GM19397 (cell line): ENCODE measurements at regions not wholly inside any gene's neighbourhood (a gene's known extent, or its start where the extent isn't known, plus 50 kb on each side); places are given as distances from the start of the nearest gene placed in this dataset.
"Not testable (repeated sequence)": the region's sequence is repeated elsewhere in the genome, so short reads cannot be mapped to it uniquely, and the experiment has no call there.

Source experiments
- ATAC-seq: cut with Tn5 transposase; IDR thresholded peaks from one replicate; pipeline ENCODE4 v1.9.1; 2021; ENCODE audit warnings: mild to moderate bottlenecking, moderate library complexity; ENCODE audit not compliant: unreplicated experiment

DNA sequence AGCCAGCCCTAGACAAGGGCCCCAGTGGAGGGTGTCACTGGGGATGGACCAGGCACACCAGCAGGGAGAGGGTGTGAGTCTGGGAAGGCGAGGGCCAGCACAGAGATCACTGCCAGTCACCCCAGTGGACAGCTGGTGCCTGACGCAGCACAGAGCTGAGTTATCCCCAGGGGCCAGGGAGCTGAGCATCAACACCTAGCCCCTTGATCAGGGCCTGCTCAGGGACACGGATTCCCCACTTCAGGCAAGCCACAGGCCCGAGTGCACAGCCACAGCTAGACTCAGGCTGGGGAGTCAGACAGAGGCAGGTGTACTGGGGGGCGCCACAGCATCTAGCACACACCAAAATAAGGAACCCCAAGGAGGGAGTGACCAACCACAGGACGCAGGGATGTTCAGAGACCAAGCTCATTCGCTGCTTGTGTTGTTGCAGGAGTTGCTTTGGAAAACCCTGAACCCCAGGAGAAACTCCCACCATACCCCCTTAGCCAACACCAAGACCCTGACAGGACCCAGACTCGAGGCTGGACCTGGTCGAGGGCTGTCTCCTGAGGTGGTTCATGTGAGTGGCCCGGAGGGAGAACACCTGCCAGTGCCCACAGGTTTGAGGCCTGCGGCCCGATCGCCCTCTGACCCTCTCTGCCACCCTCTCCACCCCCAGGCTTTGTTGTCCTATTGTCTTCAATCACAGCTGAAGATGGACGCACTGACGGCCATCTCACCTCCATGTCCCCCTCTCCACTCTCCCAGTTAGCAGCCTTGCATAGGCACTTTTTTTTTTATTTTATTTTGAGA is 146.8 kb downstream of the TPRA1 start:
- no peak for ATAC-seq

DNA sequence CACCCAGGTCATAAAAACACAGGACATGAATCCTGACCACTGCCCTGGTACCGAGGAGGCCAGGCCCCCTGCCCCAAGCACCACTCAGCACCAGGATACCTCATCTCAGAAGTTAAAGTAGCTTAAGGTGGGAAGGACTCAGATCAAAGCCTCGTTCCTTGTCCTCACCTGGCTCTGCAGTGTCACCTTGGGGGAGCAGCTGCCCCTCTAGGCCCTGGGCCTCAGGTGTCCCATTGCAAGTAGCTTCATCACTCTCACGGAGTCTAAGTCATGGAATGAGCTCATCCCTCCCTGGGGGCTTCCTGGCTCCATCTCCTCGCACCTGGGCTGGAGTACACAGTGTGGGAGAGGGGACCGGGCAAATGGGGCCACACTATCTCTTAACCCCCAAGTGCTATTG is 148.0 kb downstream of the TPRA1 start:
- no peak for ATAC-seq

GRCh38 chr3:127441764-127442163 is 148.8 kb downstream of the TPRA1 start:
- ATAC-seq: no peak

DNA sequence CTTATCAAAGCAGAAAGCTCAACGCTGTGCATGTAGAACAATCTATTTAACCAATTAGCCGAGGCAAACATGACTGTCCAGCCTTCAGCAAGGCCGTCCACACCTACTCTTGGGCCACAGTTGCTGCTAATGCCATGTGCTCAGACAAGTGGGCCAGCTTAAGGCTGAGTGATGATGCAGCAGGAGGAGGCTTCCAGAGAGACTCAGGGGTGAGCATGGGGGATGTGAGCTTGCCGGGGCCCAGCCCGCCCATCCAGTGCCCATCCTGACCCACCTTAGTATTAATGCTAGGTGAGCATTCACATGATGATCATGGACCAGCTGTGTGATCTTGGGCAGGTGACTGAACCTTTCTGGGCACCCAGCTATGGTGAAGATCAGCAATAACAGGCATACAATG is 150.1 kb downstream of the TPRA1 start:
- no peak for ATAC-seq

- ATAC-seq: no peak
Observed at GRCh38 chr3:127439621-127440020, 150.9 kb downstream of the TPRA1 start.

- ATAC-seq: no peak
Observed at GRCh38 chr3:127438951-127439350, 151.1 kb upstream of the PRR20G start.

DNA sequence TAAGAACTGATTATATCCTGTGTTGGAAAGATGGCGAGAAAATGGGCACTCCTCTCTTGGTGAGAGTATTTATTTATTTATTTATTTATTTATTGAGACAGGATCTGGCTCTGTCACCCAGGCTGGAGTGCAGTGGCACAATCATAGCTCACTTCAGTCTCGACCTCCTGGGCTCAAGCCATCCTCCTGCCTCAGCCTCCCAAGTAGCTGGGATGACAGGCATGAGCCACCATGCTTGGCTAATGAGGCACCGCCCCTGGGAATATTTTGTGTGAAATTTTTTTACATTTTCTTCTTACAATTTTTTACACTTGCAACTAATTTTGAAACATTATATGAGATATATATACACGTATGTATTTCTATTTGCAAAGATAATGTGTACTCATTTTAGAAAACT is 150.5 kb upstream of the PRR20G start:
- no peak for ATAC-seq

GRCh38 chr3:127435299-127435698 is 147.5 kb upstream of the PRR20G start:
- ATAC-seq: not testable (repeated sequence)

DNA sequence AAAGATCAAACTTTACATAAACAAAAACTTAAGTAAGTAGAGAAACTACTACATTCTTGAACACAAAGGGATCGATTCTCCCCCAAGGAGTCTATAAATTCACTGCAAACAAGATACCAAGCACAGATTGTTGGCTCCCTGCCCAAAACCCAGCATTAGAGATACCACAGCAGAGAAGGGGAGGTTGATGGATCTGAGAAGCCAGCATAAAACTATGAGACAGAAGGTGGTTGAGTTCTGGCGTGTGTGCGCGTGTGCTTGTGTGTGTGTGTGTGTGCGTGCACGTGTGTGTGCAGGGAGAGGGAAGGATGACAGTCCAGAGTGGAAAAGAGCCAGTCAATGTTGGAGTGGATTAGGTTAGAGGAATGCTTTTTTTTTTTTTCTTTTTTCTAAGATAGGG is 143.2 kb upstream of the PRR20G start:
- ATAC-seq: no peak

DNA sequence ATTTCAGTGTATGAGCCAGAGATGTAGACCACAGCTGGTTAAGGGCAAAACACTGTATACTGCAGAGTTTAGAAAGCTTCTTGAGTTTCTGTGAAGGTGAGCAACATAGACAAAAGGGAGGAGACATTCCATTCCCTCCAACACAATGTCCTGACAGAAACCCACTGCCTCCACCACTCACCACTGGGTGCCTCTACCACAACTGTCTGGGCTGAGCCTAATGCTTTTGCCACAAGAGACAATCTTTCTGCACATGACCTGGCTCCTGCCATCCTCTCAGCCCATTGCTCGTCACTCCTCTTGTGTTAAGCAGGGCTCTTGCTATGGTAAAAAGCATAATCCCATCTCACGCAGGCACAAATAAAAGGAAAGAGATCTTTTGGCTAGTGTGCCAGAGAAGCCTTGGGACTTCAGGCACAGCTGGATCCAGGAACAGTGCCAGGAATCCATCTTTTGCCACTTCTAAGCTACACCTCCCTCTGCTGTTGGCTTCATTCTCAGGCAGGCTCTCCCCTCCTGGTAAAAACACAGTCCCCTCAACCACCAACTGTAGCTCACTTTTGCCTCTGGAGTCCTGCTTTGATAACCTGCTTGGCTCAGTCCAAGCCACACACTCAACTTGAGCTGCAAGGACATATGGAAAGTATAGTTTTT is 140.6 kb upstream of the PRR20G start:
- ATAC-seq: no peak

DNA sequence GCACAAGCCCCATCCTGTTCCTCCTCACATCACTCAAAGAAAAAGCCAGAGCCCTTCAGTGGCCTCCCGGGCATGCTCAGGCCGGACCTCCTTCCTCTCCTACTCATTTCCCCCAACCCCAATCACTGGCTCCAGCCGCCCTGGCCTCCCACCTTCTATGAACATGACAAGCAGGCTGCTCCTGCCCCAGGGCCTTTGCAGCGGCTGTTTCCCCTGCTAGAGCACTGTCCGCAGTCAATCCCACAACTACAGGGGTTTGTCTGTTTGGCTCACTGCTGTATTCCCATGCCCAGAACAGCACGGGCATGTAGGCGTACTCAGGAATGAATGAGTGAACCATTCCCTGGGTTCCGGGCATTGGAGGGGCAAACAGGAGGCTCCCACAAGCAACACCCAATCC is 139.8 kb upstream of the PRR20G start:
- ATAC-seq: no peak

- ATAC-seq: no peak
Observed at GRCh38 chr3:127427156-127427555, 139.3 kb upstream of the PRR20G start.

DNA sequence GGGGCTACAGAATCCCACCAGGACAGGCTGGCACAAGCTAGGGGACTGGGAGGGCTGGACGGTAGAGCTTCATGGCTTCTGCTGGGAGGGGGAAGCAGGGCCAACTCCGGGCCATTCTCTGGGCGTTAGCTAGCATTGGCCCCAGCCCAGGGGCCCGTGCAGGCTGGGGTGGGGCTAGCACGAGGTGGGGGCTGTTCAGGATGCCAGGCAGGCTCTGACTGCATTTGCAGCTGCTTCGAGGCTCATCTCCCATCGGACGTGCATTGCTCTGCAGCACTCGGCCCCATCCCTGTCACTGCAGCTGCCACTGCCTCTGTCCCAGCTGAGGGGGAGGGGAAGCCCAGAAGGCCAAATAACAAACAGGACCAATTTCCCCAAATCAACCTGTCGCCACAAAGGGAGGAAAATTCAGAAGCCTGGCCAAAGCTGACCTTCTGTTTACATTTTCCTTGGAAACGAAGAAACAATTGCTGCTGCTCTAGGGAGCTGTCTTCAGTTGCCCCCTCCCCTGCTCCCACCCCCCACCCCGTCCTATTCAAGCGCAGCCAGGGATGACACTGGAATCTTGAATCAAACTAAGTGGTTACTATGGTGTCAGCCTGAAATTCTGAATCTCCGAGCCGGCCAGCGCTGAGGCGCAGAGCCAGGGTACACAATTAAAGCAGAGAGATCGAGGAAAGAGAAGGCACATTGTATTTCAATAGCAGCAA is 138.8 kb upstream of the PRR20G start:
- ATAC-seq: no peak

DNA sequence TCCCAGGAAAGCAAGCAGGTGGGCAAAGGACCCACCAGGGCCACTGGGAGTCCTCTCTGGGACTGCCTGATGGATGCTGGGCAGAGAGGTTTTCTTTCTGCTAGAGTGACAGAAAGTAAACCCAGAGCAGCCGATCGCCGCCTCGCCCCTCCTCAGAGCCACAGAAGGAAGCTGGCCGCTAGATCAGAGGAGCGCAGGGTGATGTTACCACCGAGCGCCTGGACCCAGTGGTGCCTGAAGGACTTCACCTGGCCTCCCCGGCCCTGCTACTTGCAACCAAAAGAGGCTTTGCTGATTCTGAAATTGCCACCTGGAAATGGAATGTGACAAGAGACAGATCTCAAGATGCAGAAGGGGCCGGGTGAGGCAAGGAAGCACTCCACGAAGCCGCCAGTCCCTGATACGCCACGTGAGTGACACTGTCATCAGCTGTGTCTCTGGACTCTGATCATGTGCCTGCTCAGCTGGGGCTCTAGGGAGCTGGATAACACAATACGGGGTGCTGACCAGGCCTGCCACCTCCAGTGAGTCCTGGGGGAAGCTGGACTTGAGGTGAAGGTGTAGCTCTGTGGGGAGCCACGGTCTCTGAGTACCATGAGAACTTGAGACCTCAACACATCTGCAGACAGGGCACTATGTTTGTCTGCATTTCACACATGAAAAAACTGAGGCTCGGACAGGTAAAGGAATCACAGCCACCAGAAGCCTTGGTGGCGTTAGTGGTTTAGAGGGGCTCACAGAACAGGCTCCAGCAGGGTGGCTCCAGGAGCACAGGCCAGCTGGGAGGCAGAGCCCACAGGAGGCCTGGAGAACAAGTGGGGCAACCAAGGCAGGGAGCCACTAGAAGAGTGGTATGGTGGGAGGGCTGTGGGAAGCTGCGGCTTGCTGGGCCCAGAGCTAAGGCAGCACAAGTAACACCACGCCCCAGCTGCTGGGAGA is 137.9 kb upstream of the PRR20G start:
- no peak for ATAC-seq

GRCh38 chr3:127424766-127425504 is 137.1 kb upstream of the PRR20G start:
- ATAC-seq: no peak

DNA sequence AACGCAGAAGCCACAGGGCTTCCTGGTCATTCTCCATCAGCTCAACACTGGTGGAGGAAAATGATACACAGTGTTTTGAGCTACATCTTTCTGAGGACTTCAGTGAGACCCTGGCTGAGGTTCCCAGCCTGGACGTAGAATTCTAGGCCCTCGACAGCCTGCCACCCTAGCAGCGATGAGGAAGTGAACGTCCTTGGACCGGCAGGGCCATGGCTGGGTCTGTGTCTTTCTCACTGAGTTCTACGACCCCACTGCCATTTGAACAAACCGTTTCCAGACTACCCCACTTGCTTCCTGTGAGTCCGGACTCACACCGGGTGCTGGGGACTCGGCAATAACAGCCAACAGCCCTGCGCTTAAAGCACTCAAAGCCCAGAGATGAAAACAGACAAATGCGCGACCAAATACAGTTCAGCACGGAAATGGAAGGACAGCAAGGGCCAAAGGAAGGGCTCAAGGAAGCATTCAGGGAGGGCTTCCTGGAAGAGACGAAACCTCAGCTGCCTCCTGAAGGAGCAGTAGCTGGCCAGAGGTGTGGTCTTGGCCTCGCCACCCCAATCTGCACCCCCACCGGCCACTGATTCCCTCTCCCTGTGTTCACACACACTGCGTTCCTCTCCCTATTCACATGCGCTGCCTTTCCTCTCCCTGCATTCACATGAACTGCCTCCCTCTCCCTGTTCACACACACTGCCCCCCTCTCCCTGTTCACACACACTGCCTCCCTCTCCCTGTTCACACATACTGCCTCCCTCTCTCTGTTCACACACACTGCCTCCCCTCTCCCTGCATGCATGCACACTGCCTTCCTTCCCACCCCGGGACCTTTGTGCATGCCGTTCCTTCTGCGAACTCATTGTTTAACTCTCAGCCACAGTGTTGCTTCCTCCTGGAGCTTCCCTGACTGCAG is 136.3 kb upstream of the PRR20G start:
- ATAC-seq: no peak

DNA sequence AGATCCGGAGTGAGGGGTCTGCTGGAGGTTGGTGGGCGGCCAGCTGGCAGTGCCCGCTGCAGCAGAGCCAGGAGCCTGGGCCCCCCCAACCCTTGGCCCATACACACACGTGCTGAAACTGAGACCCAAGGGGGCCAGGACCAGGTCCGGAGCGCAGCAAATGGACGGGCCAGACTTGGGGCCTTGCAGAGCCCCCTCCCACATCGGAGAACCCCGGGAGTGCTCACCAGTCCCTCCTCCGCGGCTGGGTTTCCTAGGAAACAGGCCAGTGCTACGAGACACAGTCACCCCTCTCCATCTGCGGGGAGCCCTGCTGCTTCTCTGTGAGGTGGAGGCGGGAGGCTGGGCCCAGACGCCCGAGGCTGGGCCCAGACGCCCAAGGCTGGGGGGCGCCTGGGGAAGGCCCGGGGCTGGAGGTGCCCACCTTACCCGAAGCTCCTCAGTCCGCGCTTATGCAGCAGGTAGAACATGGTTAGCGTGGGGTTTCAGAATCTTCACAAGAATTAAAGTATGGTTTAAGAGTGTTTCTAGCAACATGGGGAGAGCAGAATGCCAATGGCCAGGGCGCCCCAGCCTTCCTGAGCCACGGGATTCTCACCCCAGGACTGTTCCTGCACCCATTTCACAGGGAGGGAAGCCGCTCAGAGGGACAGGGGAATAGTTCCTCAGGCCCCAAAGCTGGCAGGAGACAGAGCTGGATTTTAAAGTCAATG is 135.0 kb upstream of the PRR20G start:
- no peak for ATAC-seq

GRCh38 chr3:127421943-127422662 is 134.3 kb upstream of the PRR20G start:
- no peak for ATAC-seq
